ENCODE measurements at regions not wholly inside any gene's neighbourhood (a gene's known extent, or its start where the extent isn't known, plus 50 kb on each side); places are given as distances from the start of the nearest gene placed in this dataset.

DNA sequence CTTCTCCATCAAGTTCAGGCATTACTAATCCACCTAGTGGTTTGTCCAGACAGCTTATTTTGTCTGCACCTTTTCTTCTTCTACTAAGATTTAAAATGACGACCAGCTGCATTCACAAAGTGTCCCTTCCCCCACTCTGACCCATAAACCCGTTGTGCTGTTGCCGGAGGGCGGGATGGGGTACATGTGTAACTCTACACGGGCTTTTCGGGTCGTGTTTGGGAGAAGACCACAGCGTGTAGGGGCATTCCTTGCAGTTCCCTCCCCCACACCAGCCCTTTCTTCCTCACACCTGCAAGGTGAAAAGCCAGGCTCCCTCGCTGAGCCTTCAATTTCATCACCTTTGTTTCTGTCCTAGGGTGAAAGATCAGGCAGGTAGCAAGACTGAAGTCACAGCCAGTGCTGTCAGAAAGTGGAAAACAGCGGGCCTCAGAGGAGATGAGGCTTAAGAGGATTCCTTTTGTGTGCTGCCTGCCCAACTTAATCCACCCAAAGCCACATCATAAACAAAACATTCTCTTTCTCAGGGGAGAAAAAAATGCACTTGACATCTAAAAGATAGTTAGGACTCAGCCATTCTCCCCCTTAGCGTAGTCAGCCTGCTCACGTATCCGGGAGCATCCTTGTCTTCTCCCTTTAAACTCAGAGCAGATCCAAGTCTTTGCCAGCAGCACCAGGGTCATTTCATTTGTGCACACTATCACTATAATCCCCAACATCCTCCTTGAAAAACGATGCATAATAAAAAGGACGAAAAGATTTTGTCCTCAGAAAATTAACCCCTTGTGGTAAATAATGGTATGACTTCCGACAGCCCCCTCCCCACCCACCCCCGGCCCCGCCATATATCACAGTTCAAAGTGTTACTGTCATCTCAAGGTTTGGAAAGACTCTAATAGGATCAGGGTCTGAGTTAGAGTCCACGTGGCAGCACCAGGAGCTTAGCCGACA lies 599.0 kb downstream of the RAB28 start:
- no peak overlapping the region for H3K4me3 ChIP-seq (ENCODE audit: low read depth in 1 of 2, low read length in 2 of 2)
- H3K36me3 ChIP-seq (ENCODE audit: control insufficient read depth in 1 of 2, insufficient read depth in 2 of 2, low read length in 2 of 2) = no peaks in the 10 kb centered on the region
- H3K27ac ChIP-seq (ENCODE audit: low read length) = no peak overlapping the region
- no peaks in the 10 kb centered on the region for H3K4me1 ChIP-seq (ENCODE audit: control insufficient read depth in 1 of 2, insufficient read depth in 2 of 2, low read length in 2 of 2)
- no peaks in the 10 kb centered on the region for H3K27me3 ChIP-seq (ENCODE audit: low read depth, low read length)
- H3K9me3 ChIP-seq (ENCODE audit: control insufficient read depth in 1 of 2, low read length in 2 of 2) = no peaks in the 10 kb centered on the region

DNA sequence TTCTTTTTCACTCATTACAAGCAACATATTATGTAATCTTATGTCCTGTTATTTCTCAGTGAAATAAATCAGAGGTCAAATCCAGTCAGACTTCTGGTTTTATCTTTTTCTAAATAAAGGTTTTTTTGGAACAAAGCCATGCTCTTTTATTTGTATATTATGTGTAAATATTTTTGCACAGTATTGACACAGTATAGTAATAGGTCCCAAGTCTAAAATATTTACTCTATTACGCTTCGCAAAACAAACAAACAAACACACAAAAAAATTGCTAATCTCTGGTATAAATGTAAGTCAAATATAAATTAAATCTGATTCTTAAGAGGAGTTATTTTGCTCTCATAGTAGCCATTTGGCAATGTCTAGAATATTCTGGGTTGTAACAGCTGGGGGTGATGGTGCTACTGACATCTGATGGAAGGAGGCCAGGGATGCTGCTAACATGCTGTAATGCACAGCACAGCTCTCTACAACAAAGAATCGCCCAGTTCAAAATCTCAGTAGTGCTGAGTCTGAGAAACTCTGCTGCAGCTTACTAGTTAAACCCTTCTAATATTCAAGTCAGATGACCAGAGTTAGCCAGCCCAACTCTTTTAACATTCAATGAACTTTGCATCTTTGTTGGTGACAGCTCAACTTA lies 602.1 kb downstream of the RAB28 start:
- Histone ChIP-seq H3K4me1 (ENCODE audit: control insufficient read depth in 1 of 2, insufficient read depth in 2 of 2, low read length in 2 of 2) (no peaks in the 10 kb centered on the region), H3K4me3 (ENCODE audit: low read depth in 1 of 2, low read length in 2 of 2) (no peak overlapping the region), H3K36me3 (ENCODE audit: control insufficient read depth in 1 of 2, insufficient read depth in 2 of 2, low read length in 2 of 2) (no peaks in the 10 kb centered on the region), H3K27me3 (ENCODE audit: low read depth, low read length) (no peaks in the 10 kb centered on the region), H3K27ac (ENCODE audit: low read length) (no peak overlapping the region), H3K9me3 (ENCODE audit: control insufficient read depth in 1 of 2, low read length in 2 of 2) (no peaks in the 10 kb centered on the region)

DNA sequence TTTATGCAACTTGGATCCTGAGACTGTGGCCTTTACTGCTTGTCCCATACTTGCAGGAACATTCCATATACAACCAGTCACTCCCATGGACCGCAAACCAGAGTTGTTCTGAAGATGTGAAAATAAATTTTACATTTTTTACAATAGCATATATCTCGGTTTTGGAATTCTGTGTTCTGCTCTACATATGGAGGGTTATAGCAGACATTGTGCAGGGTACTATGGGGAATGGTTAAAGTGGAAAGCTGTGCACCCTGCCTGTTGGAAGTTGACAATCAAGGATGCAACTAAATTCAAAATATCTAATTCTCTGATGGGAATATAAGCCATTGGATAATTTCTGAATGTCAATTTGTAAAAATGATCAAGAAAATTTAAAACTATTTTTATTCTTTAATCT lies 603.3 kb downstream of the RAB28 start:
- Histone ChIP-seq H3K27me3 (ENCODE audit: low read depth, low read length) (no peaks in the 10 kb centered on the region), H3K36me3 (ENCODE audit: control insufficient read depth in 1 of 2, insufficient read depth in 2 of 2, low read length in 2 of 2) (no peaks in the 10 kb centered on the region), H3K27ac (ENCODE audit: low read length) (no peak overlapping the region), H3K9me3 (ENCODE audit: control insufficient read depth in 1 of 2, low read length in 2 of 2) (no peaks in the 10 kb centered on the region), H3K4me3 (ENCODE audit: low read depth in 1 of 2, low read length in 2 of 2) (no peak overlapping the region), H3K4me1 (ENCODE audit: control insufficient read depth in 1 of 2, insufficient read depth in 2 of 2, low read length in 2 of 2) (no peaks in the 10 kb centered on the region)

DNA sequence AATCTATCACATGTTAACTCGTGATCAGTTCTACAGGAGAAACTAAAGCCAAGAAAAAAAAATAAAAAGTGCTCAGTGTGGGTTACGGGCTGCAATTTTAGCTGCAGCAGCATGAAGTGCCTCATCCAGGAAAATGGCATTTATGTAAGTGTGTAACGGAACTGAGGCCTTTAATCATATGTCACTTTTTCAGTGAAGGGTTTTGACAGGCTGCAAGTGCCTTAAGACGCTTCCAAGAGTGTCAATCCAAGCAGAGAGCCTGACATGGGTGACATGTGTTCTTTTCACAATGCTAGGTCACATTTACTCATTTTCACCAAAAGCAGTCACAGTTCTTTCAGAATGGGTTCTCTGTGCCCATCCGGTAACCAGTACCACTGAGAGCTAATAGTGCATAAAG lies 604.6 kb downstream of the RAB28 start:
- H3K4me1 ChIP-seq (ENCODE audit: control insufficient read depth in 1 of 2, insufficient read depth in 2 of 2, low read length in 2 of 2) = no peaks in the 10 kb centered on the region
- no peak overlapping the region for H3K27ac ChIP-seq (ENCODE audit: low read length)
- no peaks in the 10 kb centered on the region for H3K27me3 ChIP-seq (ENCODE audit: low read depth, low read length)

DNA sequence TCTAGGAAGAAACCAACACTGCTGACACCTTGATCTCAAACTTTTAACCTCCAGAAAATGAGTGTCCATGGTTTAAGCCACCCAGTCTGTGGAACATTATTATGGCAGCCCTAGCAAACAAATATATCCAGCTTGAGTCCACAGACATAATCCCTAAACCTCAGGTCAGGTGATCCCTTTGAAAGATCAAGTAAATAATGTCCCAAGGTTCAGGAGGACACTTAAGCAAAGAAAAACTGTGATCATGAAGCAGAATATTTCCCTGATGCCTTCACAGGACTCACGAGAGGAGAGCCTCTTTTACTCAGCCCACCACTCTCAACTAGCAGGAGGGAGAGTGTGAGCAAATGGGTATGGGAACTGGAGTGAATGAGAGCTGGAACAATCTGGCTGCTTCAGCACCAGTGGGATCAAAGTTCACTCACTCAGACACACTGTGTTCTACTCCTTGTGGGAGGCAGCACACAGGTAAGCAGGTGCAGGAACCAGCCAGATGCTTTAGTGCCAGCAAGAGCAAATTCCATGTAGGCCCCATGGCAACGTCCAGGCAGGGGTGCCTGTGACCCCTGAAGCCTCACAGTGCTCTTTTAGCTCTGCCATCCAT lies 608.4 kb downstream of the RAB28 start:
- H3K4me3 ChIP-seq (ENCODE audit: low read depth in 1 of 2, low read length in 2 of 2) = no peak overlapping the region
- H3K4me1 ChIP-seq (ENCODE audit: control insufficient read depth in 1 of 2, insufficient read depth in 2 of 2, low read length in 2 of 2) = no peaks in the 10 kb centered on the region
- no peaks in the 10 kb centered on the region for H3K9me3 ChIP-seq (ENCODE audit: control insufficient read depth in 1 of 2, low read length in 2 of 2)
- no peaks in the 10 kb centered on the region for H3K27me3 ChIP-seq (ENCODE audit: low read depth, low read length)
- H3K27ac ChIP-seq (ENCODE audit: low read length) = no peak overlapping the region
- no peaks in the 10 kb centered on the region for H3K36me3 ChIP-seq (ENCODE audit: control insufficient read depth in 1 of 2, insufficient read depth in 2 of 2, low read length in 2 of 2)

More for the DNA sequence above, 604.6 kb downstream of the RAB28 start:
- H3K36me3 ChIP-seq (ENCODE audit: control insufficient read depth in 1 of 2, insufficient read depth in 2 of 2, low read length in 2 of 2) = no peaks in the 10 kb centered on the region
- no peaks in the 10 kb centered on the region for H3K9me3 ChIP-seq (ENCODE audit: control insufficient read depth in 1 of 2, low read length in 2 of 2)
- no peak overlapping the region for H3K4me3 ChIP-seq (ENCODE audit: low read depth in 1 of 2, low read length in 2 of 2)

DNA sequence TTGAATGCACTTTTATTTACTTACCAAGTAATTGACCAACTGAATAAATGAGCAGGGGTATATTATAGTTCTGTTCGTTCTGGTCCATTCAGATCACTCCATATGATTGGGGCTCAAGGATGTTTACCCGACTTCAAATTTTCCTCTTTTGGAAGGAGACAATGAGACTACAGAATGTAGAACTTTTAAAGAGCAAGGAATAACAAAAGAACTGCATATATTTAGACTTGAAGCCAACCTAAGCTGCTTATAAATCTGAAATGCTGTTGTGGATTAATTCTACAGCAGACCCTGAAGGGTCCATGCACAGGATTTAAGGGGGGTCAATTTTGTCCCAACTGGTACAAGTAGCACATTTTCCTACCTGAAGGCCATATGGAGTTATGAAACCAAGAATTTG lies 610.8 kb downstream of the RAB28 start:
- peaks cover 6 to 7% of the 10 kb centered on the region in 2 donors for H3K9me3 ChIP-seq (ENCODE audit: control insufficient read depth in 1 of 2, low read length in 2 of 2)
- H3K27ac ChIP-seq (ENCODE audit: low read length) = no peak overlapping the region
- no peaks in the 10 kb centered on the region for H3K36me3 ChIP-seq (ENCODE audit: control insufficient read depth in 1 of 2, insufficient read depth in 2 of 2, low read length in 2 of 2)
- no peak overlapping the region for H3K4me3 ChIP-seq (ENCODE audit: low read depth in 1 of 2, low read length in 2 of 2)
- no peaks in the 10 kb centered on the region for H3K27me3 ChIP-seq (ENCODE audit: low read depth, low read length)
- H3K4me1 ChIP-seq (ENCODE audit: control insufficient read depth in 1 of 2, insufficient read depth in 2 of 2, low read length in 2 of 2) = no peaks in the 10 kb centered on the region

DNA sequence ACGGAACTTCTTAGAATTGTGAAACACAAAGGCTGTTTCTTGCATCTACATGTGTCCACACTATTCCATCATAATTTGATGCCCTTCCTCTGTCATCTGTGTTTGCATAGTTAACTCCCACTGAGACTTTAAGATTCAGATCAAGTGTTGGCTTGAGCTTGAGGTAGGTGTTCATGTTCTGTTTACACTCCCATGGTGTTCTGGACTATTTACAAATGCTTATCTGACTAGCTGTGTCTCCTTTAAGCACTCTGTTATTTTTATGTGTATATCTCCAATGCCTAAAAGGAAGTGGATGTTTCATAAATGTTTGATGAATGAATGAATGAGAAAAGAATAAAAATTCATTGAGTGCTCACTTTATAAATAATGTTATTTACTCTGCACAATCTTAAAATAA lies 622.7 kb downstream of the RAB28 start:
- Histone ChIP-seq H3K9me3 (ENCODE audit: control insufficient read depth in 1 of 2, low read length in 2 of 2) (no peaks in the 10 kb centered on the region), H3K36me3 (ENCODE audit: control insufficient read depth in 1 of 2, insufficient read depth in 2 of 2, low read length in 2 of 2) (no peaks in the 10 kb centered on the region), H3K27me3 (ENCODE audit: low read depth, low read length) (no peaks in the 10 kb centered on the region), H3K4me3 (ENCODE audit: low read depth in 1 of 2, low read length in 2 of 2) (no peak overlapping the region), H3K27ac (ENCODE audit: low read length) (no peak overlapping the region), H3K4me1 (ENCODE audit: control insufficient read depth in 1 of 2, insufficient read depth in 2 of 2, low read length in 2 of 2) (no peaks in the 10 kb centered on the region)

DNA sequence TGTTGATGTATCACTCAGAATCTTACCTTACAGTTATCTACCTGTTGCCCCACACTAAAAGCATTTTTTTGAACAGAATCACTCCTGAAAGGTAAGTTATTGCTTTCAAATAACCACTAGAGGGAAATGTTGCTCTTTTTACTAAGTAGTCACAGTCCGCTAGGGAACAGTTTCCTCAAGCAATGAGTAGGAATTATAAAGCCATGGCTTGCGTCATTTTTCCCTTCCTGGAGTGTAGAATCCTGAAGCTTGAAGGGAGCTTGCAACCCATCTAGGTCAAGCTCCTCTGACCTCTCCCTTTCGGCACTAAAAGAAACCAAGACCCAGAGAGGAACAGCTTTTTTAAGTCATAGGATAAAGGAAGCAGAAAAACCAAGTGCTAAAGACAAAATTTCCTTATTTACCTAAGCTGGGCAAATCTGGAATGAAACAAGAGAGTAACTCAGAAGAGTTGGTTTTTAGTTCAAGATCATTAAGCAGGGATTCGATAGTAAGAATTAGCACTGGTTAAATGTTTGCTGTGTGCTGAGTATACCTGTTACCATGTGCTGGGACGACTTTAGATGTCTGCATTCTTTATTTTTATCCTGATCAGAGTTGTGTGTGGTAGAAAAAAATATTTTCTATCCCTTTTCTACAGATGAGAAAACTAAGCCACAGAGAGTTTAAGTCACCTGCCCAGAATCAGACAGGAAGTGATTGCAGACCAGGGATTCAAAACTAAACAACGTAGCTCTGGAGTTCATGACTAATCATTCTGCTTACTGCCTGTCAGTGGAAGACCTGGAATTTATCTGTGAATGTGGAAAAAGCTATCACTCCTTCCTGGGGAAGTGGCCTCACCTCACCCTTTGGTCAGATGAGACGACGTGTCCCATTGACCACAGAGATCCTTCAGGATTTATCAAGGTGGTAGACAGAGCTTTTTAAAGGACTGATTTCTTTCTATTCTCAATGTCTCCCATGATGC lies 631.5 kb downstream of the RAB28 start:
- Histone ChIP-seq H3K4me1 (ENCODE audit: control insufficient read depth in 1 of 2, insufficient read depth in 2 of 2, low read length in 2 of 2) (no peaks in the 10 kb centered on the region), H3K4me3 (ENCODE audit: low read depth in 1 of 2, low read length in 2 of 2) (no peak overlapping the region), H3K27ac (ENCODE audit: low read length) (no peak overlapping the region), H3K27me3 (ENCODE audit: low read depth, low read length) (no peaks in the 10 kb centered on the region), H3K9me3 (ENCODE audit: control insufficient read depth in 1 of 2, low read length in 2 of 2) (no peaks in the 10 kb centered on the region), H3K36me3 (ENCODE audit: control insufficient read depth in 1 of 2, insufficient read depth in 2 of 2, low read length in 2 of 2) (no peaks in the 10 kb centered on the region)

DNA sequence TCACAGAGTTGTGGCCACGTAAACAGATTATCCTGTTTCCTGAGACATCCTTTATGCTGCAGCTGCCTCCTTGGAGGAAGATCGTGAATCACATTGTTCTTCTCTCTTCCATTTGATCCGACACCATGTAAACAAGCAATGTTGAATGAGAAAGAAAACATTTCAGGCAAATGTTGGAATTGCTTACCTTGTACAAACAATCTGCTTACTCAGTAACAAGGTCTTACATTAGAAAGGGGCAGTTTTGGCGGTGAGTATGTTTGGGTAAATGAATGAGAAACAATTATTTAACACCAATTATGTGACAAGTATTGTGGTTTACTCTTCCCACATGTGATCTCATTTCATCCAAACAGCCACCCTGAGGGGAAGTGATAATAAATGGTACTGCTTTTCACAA lies 637.8 kb downstream of the RAB28 start:
- H3K9me3 ChIP-seq (ENCODE audit: control insufficient read depth in 1 of 2, low read length in 2 of 2) = no peaks in the 10 kb centered on the region
- H3K4me1 ChIP-seq (ENCODE audit: control insufficient read depth in 1 of 2, insufficient read depth in 2 of 2, low read length in 2 of 2) = no peaks in the 10 kb centered on the region
- no peaks in the 10 kb centered on the region for H3K27me3 ChIP-seq (ENCODE audit: low read depth, low read length)
- H3K4me3 ChIP-seq (ENCODE audit: low read depth in 1 of 2, low read length in 2 of 2) = no peak overlapping the region
- H3K36me3 ChIP-seq (ENCODE audit: control insufficient read depth in 1 of 2, insufficient read depth in 2 of 2, low read length in 2 of 2) = no peaks in the 10 kb centered on the region
- no peak overlapping the region for H3K27ac ChIP-seq (ENCODE audit: low read length)

DNA sequence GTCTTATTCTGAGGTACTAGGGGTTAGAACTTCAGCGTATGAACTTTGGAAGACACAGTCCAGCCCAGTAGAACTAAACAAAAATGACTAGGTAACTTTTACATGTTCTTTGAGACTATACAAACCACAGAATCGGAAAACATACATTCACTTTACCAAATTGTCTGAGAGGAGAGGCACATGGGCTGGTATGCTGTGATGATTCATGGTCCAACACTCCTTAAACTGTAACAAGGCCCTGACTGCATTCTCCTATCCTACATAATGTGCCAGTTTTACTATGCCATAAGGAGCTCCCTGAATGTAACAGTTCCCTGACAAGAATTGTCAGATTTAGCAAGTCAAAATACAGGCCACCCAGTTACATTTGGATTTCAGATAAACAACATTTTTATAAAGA lies 640.0 kb downstream of the RAB28 start:
- Histone ChIP-seq H3K4me3 (ENCODE audit: low read depth in 1 of 2, low read length in 2 of 2) (no peak overlapping the region), H3K4me1 (ENCODE audit: control insufficient read depth in 1 of 2, insufficient read depth in 2 of 2, low read length in 2 of 2) (no peaks in the 10 kb centered on the region), H3K27ac (ENCODE audit: low read length) (no peak overlapping the region), H3K27me3 (ENCODE audit: low read depth, low read length) (no peaks in the 10 kb centered on the region), H3K36me3 (ENCODE audit: control insufficient read depth in 1 of 2, insufficient read depth in 2 of 2, low read length in 2 of 2) (no peaks in the 10 kb centered on the region), H3K9me3 (ENCODE audit: control insufficient read depth in 1 of 2, low read length in 2 of 2) (no peaks in the 10 kb centered on the region)

DNA sequence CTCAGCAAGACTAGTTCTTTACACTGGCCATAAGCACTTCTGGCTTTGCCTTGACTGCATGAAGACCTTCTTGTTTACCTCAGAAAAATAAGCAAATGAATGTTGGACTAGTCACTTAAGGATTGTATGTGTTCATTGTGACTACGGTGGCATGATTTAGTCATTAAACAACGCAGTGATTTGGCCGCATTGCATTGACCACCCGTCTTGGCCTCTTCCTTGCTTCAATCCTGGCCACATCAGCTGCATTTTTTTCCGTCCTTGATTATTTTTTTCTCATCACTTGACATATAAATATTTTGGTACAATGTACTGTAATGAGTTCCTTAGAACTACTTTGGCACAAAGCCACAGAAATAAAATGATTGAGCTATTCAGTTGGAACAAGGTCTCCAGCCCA lies 656.2 kb downstream of the RAB28 start:
- no peaks in the 10 kb centered on the region for H3K4me1 ChIP-seq (ENCODE audit: control insufficient read depth in 1 of 2, insufficient read depth in 2 of 2, low read length in 2 of 2)
- H3K9me3 ChIP-seq (ENCODE audit: control insufficient read depth in 1 of 2, low read length in 2 of 2) = no peaks in the 10 kb centered on the region
- no peaks in the 10 kb centered on the region for H3K27me3 ChIP-seq (ENCODE audit: low read depth, low read length)
- H3K36me3 ChIP-seq (ENCODE audit: control insufficient read depth in 1 of 2, insufficient read depth in 2 of 2, low read length in 2 of 2) = no peaks in the 10 kb centered on the region
- no peak overlapping the region for H3K4me3 ChIP-seq (ENCODE audit: low read depth in 1 of 2, low read length in 2 of 2)
- no peak overlapping the region for H3K27ac ChIP-seq (ENCODE audit: low read length)
